Ecto neural progenitor cell (in vitro differentiated cells): ENCODE measurements at regions not wholly inside any gene's neighbourhood (a gene's known extent, or its start where the extent isn't known, plus 50 kb on each side); places are given as distances from the start of the nearest gene placed in this dataset.

ENCODE experiments used
- DNase-seq: peaks from one replicate; pipeline ENCODE4 v3.0.0-alpha.2; 2018; ENCODE audit warnings: low spot score

DNA sequence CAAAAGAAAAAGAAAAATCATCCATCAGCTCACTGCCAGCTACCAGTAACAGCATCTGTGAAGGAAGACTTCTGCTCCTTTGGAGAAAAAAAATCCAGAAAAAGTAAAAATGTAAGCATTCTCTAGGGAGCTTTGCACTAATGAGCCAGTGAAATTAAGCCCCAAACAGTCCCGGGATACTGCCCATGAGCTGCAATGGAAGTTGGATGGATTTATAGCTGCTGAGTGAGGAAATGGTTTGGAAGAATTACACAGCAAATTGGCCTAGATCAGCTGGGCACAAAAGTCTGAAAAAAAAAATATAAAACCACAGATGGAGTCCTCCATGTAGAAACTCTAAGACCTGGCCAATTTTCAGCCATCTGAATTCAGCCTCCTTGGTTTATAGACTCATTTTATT lies 462.9 kb upstream of the USP15 start:
- DNase-seq: no peak

DNA sequence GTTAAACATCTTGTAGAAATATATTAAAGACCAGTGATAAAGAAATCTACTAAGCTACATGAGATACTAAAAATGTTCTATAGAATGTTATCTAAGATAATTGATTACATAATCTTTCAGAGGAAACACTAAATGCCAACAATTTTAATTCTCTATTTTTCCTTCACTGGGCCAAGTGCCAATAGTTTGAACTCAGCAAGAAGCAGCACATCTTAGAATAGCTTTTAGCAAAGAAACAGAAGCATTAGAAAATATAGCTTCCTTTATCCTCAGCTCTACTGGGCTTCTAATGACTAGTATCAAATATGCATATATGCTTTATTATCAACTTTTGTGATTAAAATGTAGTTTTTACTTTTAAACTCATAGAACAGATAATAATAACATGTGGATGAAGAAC lies 461.4 kb upstream of the USP15 start:
- no peak for DNase-seq

DNA sequence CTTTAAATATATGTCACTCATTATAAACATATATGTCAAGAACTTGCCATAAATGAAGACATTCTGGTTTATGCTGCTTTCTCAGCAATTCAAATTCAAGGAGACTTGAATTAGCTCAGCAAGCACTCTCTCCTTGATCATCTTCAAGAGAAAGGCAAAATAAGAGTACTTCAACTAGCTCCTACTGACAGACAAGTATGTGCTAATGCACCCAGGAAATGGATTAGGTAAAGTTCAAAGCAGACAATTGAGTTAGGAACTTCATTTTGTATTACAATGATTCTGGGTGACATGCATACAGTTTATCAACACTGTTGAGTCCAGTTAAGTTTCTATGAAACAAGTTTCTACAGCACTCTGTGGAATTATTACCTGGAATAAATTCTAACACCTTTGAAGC lies 455.9 kb upstream of the USP15 start:
- DNase-seq: no peak

DNA sequence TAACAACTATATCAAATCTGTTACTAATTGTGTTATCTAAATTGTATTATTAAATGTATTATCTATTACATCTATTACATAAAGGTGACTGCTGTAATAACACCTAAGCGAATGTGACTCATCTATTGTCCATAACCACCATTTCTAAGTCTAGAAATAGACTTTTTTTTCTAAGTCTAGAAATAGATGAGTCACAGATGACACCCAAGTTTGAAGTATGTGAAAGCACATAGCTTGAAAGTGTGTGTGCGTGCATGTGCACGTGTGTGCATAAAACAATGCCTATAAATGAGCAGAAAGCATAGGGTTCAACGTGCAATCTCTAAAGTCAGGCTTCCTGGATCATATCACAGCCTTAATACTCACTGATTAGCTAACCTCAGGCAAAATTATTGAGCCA lies 451.3 kb upstream of the USP15 start:
- DNase-seq: no peak

DNA sequence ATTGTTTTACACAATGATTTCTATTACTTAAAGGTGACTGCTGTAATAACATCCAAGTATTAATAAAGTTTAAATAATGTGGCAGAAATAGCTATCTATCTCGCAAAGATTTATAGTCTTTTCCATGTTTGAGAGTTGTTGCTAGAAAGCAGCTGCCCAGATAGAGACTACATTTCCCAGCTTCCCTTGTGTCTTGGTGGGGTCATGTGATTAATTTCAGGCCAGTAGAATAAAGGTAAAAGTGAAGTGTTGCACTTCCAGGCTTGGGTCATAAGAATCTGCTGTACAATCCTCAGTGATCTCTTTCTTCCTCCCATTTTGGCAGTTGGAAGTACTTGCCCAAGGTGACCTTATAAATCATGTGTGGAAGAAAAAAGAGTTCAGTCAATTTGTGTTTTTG lies 449.7 kb upstream of the USP15 start:
- no peak for DNase-seq

DNA sequence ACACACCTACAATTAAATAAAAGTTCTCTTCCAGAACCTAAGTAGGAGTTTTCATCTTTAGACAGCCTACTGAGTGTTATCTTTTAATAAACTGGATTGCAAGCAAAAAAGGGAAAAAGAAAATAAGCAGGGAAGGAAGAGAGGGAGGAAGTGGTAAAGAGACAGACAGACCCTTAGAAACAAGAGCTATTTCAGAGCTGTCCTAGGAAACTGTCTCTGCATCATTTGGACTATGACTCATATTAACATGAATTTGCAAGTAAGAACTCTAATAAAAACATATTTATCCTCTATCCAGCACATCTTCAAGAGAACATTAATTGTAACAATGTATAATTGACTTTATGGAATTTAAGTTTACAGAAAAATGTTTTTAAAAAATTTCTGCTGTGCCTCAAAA lies 438.8 kb upstream of the USP15 start:
- no peak for DNase-seq

DNA sequence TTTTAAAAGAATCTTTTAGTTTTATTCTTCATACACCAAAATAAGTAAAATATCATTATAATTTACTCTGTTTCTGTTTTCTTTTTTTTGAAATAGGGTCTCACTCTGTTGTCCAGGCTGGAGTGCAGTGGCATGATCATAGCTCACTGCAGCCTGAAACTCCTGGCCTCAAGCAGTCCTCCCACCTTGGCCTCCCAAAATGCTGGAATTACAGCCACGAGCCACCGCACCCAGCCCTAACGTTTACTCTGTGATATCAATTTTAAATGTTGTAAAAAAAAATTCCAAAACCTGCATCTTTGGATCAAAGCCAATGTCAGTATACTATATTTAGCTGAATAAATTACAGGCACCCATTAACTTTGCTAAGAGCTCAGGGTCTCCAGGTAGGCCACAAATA lies 437.1 kb upstream of the USP15 start:
- DNase-seq: no peak

DNA sequence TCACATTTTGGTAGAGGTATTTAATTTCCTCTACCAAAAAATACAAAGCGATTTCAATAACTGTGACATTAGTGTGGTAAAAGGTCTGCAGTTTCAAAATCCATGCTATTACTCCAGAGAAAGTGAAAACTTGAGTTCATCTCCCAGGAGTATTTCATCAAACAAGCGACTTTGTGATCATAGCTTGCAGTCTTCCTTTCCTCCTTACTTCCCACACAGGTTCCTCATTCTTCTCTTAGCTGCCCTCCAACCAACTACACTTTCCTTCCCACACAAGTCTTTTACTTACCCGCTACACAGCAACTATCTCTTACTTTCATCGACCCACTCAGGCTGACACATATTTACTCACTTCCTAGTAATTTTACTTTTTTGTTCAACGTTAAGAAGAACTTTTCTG lies 413.4 kb upstream of the USP15 start:
- no peak for DNase-seq

DNA sequence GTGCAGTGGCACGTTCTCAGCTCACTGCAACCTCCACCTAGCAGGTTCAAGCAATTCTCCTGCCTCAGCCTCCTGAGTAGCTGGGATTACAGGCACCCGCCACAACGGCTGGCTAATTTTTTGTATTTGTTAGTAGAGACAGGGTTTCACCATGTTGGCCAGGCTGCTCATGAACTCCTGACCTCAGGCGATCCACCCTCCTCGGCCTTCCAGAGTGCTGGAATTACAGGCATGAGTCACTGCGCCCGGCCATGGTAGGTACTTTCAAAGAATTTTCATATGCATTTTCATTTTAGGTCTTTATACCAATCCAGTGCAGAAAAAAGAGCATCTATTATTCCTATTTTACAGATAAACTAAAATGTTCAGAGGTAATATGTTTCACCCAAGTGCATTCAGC lies 411.3 kb upstream of the USP15 start:
- DNase-seq: no peak

DNA sequence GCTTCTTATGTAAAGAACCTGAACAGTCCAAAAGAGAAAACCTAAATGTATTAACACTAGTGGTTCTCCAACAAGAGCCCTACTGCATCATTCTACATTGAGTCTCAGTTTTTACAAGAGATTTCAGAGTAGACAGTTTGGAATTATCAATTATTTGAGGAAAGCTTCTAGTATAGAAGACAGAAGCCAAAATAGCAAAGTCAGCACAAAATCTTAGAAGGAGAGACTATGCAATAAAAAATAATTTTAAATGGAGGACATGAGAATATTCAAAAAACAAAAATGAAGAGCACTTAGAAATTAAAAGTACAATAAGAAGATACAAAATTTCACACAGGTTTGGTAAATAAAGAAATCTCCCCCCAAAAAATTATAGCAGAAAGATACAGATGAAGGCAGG lies 406.3 kb upstream of the USP15 start:
- DNase-seq: no peak

DNA sequence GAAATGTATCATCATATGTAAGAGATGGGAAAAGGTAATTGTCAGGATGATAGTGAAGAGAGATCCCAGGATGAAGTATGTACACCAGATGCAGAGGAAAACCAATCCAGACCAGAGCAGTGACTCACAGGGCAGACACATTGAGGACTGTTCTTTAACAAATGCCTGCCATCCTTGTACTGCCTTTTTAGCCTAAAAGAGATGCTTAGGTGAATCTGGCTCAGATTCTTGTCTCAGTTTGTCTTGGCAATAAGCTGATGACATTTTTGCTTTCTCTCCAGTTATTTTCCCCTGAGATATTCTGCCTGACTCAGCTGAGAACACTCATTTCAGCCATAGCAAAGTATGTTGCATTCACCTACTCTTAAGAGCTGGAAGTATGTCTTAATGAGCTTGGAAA lies 405.3 kb upstream of the USP15 start:
- no peak for DNase-seq

DNA sequence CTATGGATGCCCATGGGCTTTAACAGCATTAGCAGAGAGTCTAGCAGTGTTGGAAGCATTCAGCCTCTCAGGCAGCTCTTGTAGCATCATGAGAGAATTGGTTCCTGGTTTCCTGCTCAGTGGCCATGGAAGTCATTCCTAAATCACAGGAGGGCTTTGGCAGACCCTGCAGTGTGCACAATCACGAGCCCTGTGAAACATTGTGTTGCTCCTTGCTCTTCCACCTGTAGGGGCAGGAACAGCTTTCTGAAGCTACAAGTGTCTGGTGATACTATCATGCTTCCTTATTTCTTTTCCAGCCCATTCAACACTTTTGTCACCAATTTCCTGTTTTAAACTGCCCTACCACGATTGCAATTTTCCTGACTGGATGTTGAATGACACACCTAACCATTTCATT lies 402.2 kb upstream of the USP15 start:
- DNase-seq: no peak

DNA sequence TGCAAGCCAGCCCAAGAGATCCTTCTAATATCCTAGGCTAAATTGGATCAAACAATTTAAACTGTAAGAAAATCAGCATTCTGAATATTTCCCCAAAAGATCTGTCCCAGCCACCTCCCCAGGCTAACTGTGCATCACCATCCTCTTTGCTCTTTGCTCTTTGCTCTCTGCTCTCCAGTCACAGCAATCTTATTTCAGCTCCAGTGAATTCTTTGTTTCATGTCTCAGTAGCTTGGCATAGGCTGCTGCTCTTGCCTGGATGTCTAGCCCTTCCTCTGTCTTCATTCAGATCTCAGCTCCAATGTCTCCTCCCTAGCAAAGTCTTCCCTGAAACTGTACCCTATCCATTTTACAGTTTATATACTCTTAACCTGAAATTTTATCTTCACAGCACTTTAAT lies 399.8 kb upstream of the USP15 start:
- DNase-seq: no peak

DNA sequence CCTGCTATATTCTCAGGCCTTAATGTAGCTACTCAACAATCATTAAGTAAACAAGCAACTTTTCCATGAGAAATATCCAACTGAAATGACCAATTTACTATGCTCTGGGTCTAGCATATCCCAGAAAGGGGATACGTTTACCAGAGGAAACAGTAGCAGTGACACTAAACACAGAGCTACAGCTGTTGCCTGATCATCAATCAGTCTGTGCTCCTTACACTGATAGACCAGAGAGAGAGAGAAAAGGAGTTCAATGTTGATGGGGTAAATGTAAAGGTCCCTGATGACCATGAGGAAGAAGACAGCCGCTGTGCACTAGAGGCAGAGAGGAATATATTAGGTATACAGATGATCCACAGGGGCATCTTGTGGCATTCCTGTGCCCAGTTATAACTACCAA lies 397.2 kb upstream of the USP15 start:
- DNase-seq: no peak

DNA sequence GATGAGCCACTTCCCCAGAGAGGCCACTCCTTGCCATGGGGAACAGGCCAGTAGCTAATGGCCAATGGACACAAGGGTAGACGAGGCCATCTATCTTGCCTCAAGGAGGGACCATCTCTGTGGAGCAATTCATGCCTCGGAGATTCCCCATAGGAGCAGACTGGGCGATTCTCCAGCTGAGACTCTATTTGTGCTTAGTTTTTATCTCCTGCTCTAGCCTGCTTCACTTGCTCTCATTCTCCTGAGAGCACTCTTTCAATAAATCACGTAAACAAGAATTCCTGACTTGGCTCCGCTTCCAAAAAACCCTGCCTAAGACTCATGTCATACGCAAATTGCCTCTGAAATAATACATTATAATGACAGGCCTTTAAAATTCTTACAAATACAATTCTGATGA lies 396.4 kb upstream of the USP15 start:
- DNase-seq: no peak

DNA sequence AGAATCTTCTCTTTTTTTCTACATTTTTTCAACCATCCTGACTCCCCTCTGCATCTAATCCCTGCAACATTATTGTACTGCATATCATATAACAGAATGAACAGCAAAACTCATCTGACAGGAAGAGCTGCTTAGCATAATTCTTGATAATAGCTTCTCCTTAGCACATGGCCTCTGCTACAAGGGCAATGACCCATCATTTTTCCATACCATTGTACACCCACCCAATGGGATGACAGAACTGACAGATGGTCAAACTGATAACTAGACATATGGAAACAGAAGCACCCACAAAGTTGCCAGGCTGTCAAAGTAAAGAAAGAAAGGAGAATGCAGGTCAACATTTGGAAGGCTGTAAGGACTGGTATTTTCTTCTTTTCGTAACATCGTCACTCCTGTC lies 390.4 kb upstream of the USP15 start:
- no peak for DNase-seq

DNA sequence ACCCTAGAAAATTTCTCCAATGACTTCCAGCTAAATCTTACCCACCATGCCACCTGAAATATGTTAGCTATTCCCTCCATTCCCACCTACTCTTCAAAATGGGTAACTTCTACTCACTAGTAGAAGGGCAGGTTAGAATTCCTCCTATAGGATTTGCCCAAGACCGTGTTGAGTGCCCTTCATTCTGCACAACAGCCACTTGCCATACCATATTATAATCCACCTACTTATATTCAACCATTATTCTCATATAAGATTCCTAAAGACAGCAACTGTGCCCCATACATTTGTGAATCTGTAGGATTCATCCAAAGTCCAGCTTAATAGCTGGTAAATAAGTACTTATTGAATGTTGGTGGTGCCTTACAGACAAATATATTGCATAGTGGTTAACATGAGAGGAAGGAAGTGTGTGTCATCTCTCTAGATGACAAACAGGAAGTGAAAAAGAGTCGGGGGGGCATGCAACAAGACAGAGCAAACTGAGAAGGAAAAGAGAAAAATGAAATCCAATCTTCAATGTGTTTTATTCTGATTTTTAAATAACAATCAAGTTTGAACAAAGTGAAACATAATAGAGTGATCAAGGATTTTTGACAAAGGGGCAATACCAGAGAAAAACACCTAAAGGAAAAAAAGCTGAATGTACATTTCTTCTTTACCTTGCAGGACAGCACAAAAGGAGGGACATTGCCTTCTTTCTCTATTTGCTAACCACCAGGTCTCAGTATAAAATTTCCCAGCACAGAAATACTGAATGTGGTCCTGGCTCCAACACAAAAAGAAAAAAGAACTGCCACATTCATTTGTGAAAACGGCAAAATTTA lies 389.3 kb upstream of the USP15 start:
- DNase-seq: no peak

DNA sequence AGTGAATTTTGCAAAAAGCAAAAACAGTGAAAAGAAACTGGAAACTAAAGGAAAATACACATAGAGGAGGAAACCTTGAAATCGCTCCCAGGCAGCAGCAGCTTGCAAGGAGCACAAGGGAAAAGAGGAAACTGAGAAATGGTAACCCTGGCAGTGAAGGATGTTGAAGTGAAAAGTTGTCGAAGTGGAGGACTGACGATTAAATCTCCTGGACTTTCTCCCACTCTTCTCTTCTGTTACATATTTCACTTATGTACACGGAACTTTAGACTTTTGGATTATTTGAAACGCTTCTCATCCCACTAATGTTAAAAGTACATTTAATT lies 388.8 kb upstream of the USP15 start:
- no peak for DNase-seq

DNA sequence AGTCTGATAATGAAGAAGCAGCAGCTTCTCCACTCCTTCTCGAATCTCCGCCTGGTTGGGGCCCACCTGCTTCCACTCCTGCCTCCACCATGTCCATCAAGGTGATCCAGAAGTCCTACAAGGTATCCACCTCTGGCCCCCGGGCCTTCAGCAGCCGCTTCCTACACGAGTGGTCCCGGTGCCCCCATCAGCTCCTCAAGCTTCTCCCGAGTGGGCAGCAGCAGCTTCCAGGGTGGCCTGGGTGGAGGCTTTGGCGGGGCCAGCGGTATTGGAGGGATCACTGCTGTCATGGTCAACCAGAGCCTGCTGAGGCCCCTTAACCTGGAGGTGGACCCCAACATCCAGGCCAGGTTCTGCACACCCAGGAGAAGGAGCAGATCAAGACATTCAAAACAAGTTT lies 381.0 kb upstream of the USP15 start:
- DNase-seq: no peak

DNA sequence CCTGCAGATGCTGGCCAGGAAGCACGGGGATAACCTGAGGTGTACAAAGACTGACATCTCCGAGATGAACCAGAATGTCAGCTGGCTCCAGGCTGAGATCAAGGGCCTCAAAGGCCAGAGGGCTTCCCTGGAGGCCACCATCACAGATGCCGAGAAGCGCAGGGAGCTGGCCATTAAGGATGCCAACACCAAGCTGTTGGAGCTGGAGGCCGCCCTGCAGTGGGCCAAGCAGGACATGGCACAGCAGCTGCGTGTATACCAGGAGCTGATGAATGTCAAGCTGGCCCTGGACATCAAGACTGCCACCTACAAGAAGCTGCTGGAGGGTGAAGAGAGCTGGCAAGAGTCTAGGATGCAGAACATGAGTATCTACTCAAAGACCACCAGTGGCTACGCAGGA lies 380.0 kb upstream of the USP15 start:
- DNase-seq: no peak

DNA sequence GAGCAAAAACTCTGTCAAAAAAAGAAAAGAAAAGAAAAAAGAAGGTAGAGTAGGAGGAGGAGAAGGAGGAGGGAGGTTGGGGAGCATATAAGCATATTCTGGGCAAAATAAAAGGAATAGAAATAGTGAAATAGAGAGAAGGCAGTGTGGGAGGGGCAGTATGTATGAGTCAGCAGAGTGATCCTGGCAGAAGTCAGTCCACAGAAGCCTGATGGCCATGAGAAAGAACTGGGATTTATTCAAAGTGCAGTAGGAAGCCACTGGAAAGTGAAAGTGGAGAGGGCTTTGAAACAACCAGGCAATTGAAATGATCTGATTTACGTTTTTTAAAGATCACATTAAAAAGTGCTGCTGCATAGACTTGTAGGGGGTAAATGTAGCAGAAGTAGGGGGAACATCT lies 368.6 kb upstream of the USP15 start:
- DNase-seq: no peak

DNA sequence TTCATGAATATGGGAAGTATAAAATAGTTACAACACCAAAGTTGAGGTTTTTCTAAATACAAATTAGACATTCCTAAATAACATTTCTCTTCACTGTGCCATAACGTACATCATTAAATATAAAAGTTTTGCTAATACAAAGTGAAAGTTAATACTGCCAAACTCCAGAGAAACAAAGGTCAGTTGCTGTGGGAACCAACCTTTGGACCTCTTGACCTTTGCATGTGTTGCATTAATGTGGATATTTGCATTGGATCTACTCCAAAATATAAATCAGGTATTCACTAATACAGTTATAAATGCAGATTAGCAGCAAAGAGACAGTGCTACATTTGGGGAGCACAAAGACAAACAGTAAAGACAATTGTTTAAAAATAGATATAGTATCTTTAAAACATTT lies 366.0 kb upstream of the USP15 start:
- no peak for DNase-seq

DNA sequence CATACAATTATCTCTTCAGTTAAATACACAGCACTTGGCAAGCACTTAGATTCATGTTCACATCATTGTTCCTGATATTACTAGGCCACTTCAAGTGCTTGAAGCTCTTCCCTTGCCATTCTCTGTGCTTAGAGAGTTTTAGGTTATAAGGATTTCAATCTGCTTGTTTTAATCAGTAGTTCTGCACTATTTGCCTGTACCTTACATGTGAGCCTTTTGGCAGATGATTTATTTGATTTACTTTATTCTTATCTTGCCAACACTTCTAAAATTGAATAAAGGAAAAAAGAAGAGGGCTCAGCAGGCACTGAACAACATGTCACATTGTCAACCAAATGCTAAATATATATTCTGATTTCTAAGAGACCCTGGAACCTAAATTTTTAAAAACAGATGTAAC lies 363.8 kb upstream of the USP15 start:
- DNase-seq: no peak

DNA sequence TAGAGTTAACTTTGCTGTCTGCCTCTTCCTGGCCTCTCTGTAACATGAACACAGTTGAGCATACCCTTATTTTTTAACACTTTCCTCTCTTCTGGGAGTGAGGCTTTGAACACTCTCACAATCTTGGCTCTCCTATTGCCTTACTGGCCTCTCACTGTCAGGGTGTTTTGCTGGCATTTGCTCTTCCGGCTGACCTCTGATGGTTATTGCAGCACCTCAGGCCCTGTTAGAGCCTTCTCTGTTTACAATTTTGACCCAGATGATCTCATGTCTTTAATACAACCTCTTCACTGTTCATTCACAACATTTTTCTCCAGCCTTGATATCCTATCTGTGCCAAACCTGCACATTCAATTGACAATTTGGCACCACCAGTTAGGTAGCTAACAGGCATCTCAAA lies 357.8 kb upstream of the USP15 start:
- DNase-seq: no peak

DNA sequence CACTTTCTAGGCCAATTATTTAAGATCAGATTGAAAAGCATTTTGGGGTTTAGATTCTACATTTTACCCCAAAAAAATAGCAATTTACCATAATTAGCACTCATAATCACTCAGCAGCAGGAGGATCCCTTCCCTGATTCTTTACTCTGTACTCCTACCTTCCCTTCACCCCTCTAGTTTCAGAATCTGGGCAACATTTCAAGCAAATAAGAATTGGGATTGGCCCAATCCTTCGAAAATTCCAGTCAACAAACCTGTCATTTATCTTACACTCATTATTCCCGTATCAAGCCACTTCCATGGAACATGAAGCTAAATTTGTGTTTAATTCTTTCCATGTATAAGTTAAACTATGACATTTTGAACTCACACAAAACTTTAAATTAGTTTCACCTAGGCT lies 349.1 kb upstream of the USP15 start:
- no peak for DNase-seq
